ENCODE measurements at regions not wholly inside any gene's neighbourhood (a gene's known extent, or its start where the extent isn't known, plus 50 kb on each side); places are given as distances from the start of the nearest gene placed in this dataset.

GRCh38 chr15:31197497-31198414, 96.2 kb upstream of the TRPM1 start (continued):
- TF ChIP-seq KDM1A (IDR thresholded peaks at IDR 0.05; ENCODE audit: borderline replicate concordance, low read length) (no peak), CTBP2 (IDR thresholded peaks at IDR 0.05; ENCODE audit: borderline replicate concordance, insufficient read depth, insufficient read length, low read length) (no peak), KDM4A (IDR thresholded peaks at IDR 0.05; ENCODE audit: low read depth, low read length, severe bottlenecking) (no peak), NRF1 (IDR thresholded peaks at IDR 0.05; ENCODE audit: low read depth, low read length) (no peak), POLR2AphosphoS5 (IDR thresholded peaks at IDR 0.05; ENCODE audit: low read depth, low read length) (no peak), TAF7 (optimal IDR thresholded peaks at IDR 0.05; ENCODE audit: borderline replicate concordance, low read depth, low read length) (no peak), EP300 (IDR thresholded peaks at IDR 0.05; ENCODE audit: borderline replicate concordance in 1 of 2, low read depth in 2 of 2, low read length in 2 of 2) (no peak), JUN (IDR thresholded peaks at IDR 0.05; ENCODE audit: low read depth, low read length) (no peak), CHD2 (IDR thresholded peaks at IDR 0.05; ENCODE audit: low read length) (no peak), KDM5A (IDR thresholded peaks at IDR 0.05; ENCODE audit: low read length) (no peak), RBBP5 (IDR thresholded peaks at IDR 0.05; ENCODE audit: borderline replicate concordance, low read depth, low read length) (no peak), POLR2A (IDR thresholded peaks at IDR 0.05; ENCODE audit: control extremely low read depth in 1 of 2, low read depth in 2 of 2, low read length in 2 of 2) (no peak), RNF2 (IDR thresholded peaks at IDR 0.05; ENCODE audit: borderline replicate concordance, low read depth, low read length, missing control alignments, poor library complexity, severe bottlenecking) (no peak), SP4 (IDR thresholded peaks at IDR 0.05; ENCODE audit: low read length) (no peak)
